ENCODE measurements at regions not wholly inside any gene's neighbourhood (a gene's known extent, or its start where the extent isn't known, plus 50 kb on each side); places are given as distances from the start of the nearest gene placed in this dataset.

DNA sequence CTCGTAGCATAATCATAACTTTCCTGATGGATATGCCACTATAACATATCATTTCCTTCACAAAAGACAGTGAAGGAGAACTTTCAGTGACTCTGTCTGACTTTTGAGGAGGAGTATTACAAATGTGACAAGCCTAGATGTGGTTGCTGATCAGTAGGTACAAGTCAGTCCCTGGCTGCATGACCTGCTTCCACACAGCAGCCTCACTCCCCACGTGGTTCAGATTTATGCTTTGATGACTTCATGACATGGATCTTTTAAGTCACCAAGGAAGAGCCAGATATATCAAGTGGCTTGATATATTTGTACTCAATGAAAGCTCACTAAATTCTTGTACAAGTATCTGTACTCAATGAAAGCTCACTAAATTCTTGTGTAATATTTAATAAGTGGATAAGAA is 50.9 kb upstream of the MKLN1 start:
- TF ChIP-seq CTCF (IDR thresholded peaks at IDR 0.05) (no peak), ZFX (IDR thresholded peaks at IDR 0.05; ENCODE audit: borderline replicate concordance) (no peak)

Data from 22Rv1 (cell line).